ENCODE measurements at regions not wholly inside any gene's neighbourhood (a gene's known extent, or its start where the extent isn't known, plus 50 kb on each side); places are given as distances from the start of the nearest gene placed in this dataset.
"Not testable (repeated sequence)": the region's sequence is repeated elsewhere in the genome, so short reads cannot be mapped to it uniquely, and the experiment has no call there.

GRCh38 chr2:240240017-240240734 lies 99.7 kb upstream of the OTOS start:
- DNase-seq (ENCODE audit: low read depth), result no peak

- DNase-seq (ENCODE audit: low read depth), result no peak
Measured at GRCh38 chr2:240240781-240241180, 100.3 kb upstream of the OTOS start.

GRCh38 chr2:240241572-240241971 lies 101.1 kb upstream of the OTOS start:
- DNase-seq (ENCODE audit: low read depth), result no peak

GRCh38 chr2:240243049-240243448 lies 102.6 kb upstream of the OTOS start:
- not testable (repeated sequence) for DNase-seq (ENCODE audit: low read depth)

- no peak for DNase-seq (ENCODE audit: low read depth)
Measured at GRCh38 chr2:240244543-240244942, 104.1 kb upstream of the OTOS start.

- no peak for DNase-seq (ENCODE audit: low read depth)
Measured at GRCh38 chr2:240245184-240245583, 104.7 kb upstream of the OTOS start.

GRCh38 chr2:240245706-240246105 lies 105.2 kb upstream of the OTOS start:
- DNase-seq (ENCODE audit: low read depth), result no peak

- DNase-seq (ENCODE audit: low read depth), result no peak
Measured at GRCh38 chr2:240246173-240246820, 105.8 kb upstream of the OTOS start.

- DNase-seq (ENCODE audit: low read depth), result no peak
Measured at GRCh38 chr2:240247241-240247867, 106.9 kb upstream of the OTOS start.

- DNase-seq (ENCODE audit: low read depth), result no peak
Measured at GRCh38 chr2:240247868-240248720, 107.6 kb upstream of the OTOS start.

- DNase-seq (ENCODE audit: low read depth), result no peak
Measured at GRCh38 chr2:240248721-240249422, 108.4 kb upstream of the OTOS start.

- no peak for DNase-seq (ENCODE audit: low read depth)
Measured at GRCh38 chr2:240249423-240250149, 109.1 kb upstream of the OTOS start.

GRCh38 chr2:240250150-240250984 lies 109.9 kb upstream of the OTOS start:
- no peak for DNase-seq (ENCODE audit: low read depth)

- DNase-seq (ENCODE audit: low read depth), result peak; percentile 67
Measured at GRCh38 chr2:240250985-240251847, 110.8 kb upstream of the OTOS start.

- DNase-seq (ENCODE audit: low read depth), result no peak
Measured at GRCh38 chr2:240251848-240252190, 111.4 kb upstream of the OTOS start.

- DNase-seq (ENCODE audit: low read depth), result no peak
Measured at GRCh38 chr2:240252191-240252871, 111.9 kb upstream of the OTOS start.

- DNase-seq (ENCODE audit: low read depth), result no peak
Measured at GRCh38 chr2:240252872-240253511, 112.5 kb upstream of the OTOS start.

GRCh38 chr2:240253583-240254145 lies 113.2 kb upstream of the OTOS start:
- no peak for DNase-seq (ENCODE audit: low read depth)
